ENCODE measurements at regions not wholly inside any gene's neighbourhood (a gene's known extent, or its start where the extent isn't known, plus 50 kb on each side); places are given as distances from the start of the nearest gene placed in this dataset.

GRCh38 chr10:42482411-42482810 is 156.0 kb downstream of the ZNF33B start:
- BruUV-seq (replicated peaks), result no TSS peak
- Histone ChIP-seq H4K5ac (ENCODE audit: low read depth, low read length) (no peak overlapping the region), H2BK20ac (ENCODE audit: low read depth, low read length) (no peak overlapping the region), H3K9me1 (ENCODE audit: insufficient read depth, low read length) (no peaks in the 10 kb centered on the region), H3K79me1 (ENCODE audit: low read depth in 1 of 2, low read length in 2 of 2) (no peaks in the 10 kb centered on the region), H2BK15ac (ENCODE audit: low read depth, low read length) (no peak overlapping the region), H2AFZ (replicated peaks; ENCODE audit: low read length, poor library complexity) (no peak overlapping the region), H3K4ac (ENCODE audit: low read depth, low read length) (no peak overlapping the region), H2BK120ac (ENCODE audit: low read depth, low read length) (no peak overlapping the region), H3K56ac (ENCODE audit: extremely low read depth, insufficient read depth, low read length) (no peak overlapping the region), H4K8ac (ENCODE audit: low read depth in 2 of 2, low read length in 2 of 2) (no peak overlapping the region), H3K4me1 (ENCODE audit: control insufficient read depth, insufficient read depth, low read length) (no peaks in the 10 kb centered on the region), H3K9me3 (ENCODE audit: control insufficient read depth, insufficient read depth, low read length) (peaks cover 3% of the 10 kb centered on the region; the same call in 1 of the 2 replicates), H3K23ac (ENCODE audit: low read depth, low read length) (no peak overlapping the region), H3K27ac (ENCODE audit: insufficient read depth, low read length) (no peak overlapping the region), H3K4me2 (ENCODE audit: low read depth, low read length) (no peak overlapping the region), H3K18ac (ENCODE audit: low read depth, low read length) (no peak overlapping the region), H4K91ac (ENCODE audit: insufficient read depth, low read depth, low read length) (no peak overlapping the region), H3K9ac (ENCODE audit: low read depth, low read length) (no peak overlapping the region), H3K4me3 (ENCODE audit: insufficient read depth, low read depth, low read length) (no peak overlapping the region), H3K36me3 (ENCODE audit: control insufficient read depth, insufficient read depth, low read length) (no peaks in the 10 kb centered on the region), H2AK5ac (ENCODE audit: low read depth, low read length) (no peak overlapping the region), H3K27me3 (ENCODE audit: control insufficient read depth, insufficient read depth, low read length) (no peaks in the 10 kb centered on the region), H3K14ac (replicated peaks; ENCODE audit: low read depth, low read length) (no peak overlapping the region), H2AK9ac (replicated peaks; ENCODE audit: low read depth, low read length, poor library complexity) (no peak overlapping the region), H4K20me1 (ENCODE audit: insufficient read depth, low read length) (no peaks in the 10 kb centered on the region), H2BK5ac (ENCODE audit: low read depth, low read length, poor library complexity, severe bottlenecking) (no peak overlapping the region)
- TF ChIP-seq FOS (IDR thresholded peaks at IDR 0.05; ENCODE audit: low read depth, low read length) (no peak), RAD21 (IDR thresholded peaks at IDR 0.05; ENCODE audit: low read length) (no peak), CTCF (conservative IDR thresholded peaks at IDR 0.05; ENCODE audit: low read depth, low read length) (no peak), NFE2L2 (IDR thresholded peaks at IDR 0.05; ENCODE audit: low read depth, low read length) (no peak), USF2 (IDR thresholded peaks at IDR 0.05; ENCODE audit: low read depth, low read length) (no peak), POLR2A (IDR thresholded peaks at IDR 0.05; ENCODE audit: low read depth, low read length) (no peak), RCOR1 (IDR thresholded peaks at IDR 0.05; ENCODE audit: insufficient replicate concordance, low read length) (no peak)
- POLR2A ChIA-PET (ENCODE audit: unreplicated experiment), result no interaction called here
- ATAC-seq (ENCODE audit: low read depth) (no peak), DNase-seq (peak; percentile 6)
- intact Hi-C loops (cut with micrococcal nuclease), result no loop called here
- in situ Hi-C loops (cut with MboI; ENCODE audit: low sequenced_read_pairs), result no loop called here
- 20% methylated on average over 1 of the region's 1 CpG; no CpG with 5 or more reads in 1 of the 2 experiments for WGBS, 2 experiments (ENCODE audit: extremely low coverage in 2 of 2, insufficient read length in 1 of 2)
- CTCF ChIA-PET, result no interaction called here
- dilution Hi-C loops (cut with HindIII; ENCODE audit: low sequenced_read_pairs, unreplicated experiment), result no loop called here
